ENCODE measurements at regions not wholly inside any gene's neighbourhood (a gene's known extent, or its start where the extent isn't known, plus 50 kb on each side); places are given as distances from the start of the nearest gene placed in this dataset.

DNA sequence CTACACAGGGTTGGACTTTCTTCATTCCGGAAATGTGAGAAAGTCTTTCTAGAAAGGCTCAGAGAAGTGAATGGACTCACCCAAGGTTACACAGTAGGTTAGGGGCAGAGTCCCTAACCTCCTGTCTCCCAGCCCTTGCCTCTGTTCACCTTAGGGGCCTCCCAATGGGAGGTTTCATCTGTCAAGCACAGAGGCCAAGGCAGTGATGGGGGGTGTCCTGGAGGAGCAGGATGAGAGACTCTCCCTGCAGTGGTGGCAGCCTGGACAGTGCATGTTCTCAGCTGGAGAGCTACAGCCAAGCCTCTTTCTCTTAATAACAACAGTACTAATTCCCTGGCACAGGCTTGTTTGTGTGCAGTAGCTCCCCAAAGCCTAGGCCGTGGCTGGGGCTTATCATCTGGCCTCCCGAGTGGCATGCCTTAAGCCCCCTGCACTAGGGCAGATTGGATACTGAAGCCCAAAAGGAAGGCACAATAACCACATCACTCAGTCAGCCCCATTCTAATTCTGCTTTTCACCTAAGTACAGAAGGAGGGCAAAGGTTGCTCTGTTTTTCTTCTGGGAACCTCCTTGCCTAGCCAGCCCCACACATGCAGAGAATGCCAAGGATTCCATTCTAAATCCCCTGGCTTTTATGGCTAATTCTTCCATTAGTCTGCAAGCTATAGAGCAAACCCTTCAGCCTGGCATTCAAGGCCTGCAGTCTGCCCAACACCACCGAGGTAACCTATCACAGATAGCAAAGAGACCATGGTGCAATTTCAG lies 50.2 kb upstream of the XPA start:
- H3K4me3 ChIP-seq (ENCODE audit: low read depth, low read length) = no peak overlapping the region
- DNase-seq (ENCODE audit: low read depth) = peak; percentile 62
- TF ChIP-seq, protein P1, sequence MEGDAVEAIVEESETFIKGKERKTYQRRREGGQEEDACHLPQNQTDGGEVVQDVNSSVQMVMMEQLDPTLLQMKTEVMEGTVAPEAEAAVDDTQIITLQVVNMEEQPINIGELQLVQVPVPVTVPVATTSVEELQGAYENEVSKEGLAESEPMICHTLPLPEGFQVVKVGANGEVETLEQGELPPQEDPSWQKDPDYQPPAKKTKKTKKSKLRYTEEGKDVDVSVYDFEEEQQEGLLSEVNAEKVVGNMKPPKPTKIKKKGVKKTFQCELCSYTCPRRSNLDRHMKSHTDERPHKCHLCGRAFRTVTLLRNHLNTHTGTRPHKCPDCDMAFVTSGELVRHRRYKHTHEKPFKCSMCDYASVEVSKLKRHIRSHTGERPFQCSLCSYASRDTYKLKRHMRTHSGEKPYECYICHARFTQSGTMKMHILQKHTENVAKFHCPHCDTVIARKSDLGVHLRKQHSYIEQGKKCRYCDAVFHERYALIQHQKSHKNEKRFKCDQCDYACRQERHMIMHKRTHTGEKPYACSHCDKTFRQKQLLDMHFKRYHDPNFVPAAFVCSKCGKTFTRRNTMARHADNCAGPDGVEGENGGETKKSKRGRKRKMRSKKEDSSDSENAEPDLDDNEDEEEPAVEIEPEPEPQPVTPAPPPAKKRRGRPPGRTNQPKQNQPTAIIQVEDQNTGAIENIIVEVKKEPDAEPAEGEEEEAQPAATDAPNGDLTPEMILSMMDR (IDR thresholded peaks at IDR 0.05; ENCODE audit: insufficient read depth, low read depth, low read length) = no peak

DNA sequence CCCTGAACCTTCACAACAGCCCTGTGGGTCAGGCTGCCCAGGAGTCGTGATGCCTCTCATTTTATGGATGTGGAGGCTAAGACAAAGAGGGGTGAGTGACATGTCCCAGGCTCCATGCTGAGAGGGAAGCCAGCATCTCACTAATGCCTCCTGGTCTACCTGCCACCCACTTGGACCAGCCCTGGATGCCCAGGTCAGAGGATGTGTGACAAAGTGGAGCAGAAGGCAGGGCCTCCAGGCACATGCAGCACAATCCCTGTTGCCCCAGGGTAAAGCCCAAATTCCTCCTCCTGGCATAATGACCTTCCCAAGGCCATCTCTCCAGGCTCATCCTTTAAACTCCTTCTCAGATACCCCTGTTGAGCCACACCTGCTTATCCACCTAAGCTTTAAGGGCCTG lies 51.4 kb upstream of the XPA start:
- no peak overlapping the region for H3K4me3 ChIP-seq (ENCODE audit: low read depth, low read length)
- TF ChIP-seq, protein P1 (IDR thresholded peaks at IDR 0.05; ENCODE audit: insufficient read depth, low read depth, low read length) = no peak
- no peak for DNase-seq (ENCODE audit: low read depth)

GRCh38 chr9:97749928-97750327 lies 52.8 kb upstream of the XPA start:
- TF ChIP-seq, protein P1 (IDR thresholded peaks at IDR 0.05; ENCODE audit: insufficient read depth, low read depth, low read length) = no peak
- no peak overlapping the region for H3K4me3 ChIP-seq (ENCODE audit: low read depth, low read length)
- DNase-seq (ENCODE audit: low read depth) = no peak

DNA sequence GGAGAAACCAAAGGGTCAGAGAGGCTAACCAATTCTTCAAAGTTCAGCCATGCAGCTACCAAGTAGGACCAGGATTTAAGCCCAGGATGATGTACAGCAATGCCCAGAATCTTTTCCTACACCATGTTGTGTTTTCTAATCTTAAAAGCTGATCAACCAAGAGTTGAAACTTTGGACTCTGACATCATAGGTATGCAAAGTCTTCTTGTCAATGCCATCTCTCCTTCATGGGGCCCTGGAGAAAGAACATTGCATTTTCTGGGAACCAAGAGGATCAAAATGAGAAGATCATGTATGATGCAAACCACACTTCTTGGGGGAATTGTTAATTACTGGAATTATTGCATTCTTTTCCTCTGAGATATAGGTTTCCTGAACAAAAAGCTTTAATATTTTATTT lies 54.4 kb upstream of the XPA start:
- DNase-seq (ENCODE audit: low read depth) = no peak
- H3K4me3 ChIP-seq (ENCODE audit: low read depth, low read length) = no peak overlapping the region
- TF ChIP-seq, protein P1 (IDR thresholded peaks at IDR 0.05; ENCODE audit: insufficient read depth, low read depth, low read length) = no peak

GRCh38 chr9:97752274-97752673 lies 55.1 kb upstream of the XPA start:
- no peak for DNase-seq (ENCODE audit: low read depth)
- TF ChIP-seq, protein P1 (IDR thresholded peaks at IDR 0.05; ENCODE audit: insufficient read depth, low read depth, low read length) = no peak
- no peak overlapping the region for H3K4me3 ChIP-seq (ENCODE audit: low read depth, low read length)

DNA sequence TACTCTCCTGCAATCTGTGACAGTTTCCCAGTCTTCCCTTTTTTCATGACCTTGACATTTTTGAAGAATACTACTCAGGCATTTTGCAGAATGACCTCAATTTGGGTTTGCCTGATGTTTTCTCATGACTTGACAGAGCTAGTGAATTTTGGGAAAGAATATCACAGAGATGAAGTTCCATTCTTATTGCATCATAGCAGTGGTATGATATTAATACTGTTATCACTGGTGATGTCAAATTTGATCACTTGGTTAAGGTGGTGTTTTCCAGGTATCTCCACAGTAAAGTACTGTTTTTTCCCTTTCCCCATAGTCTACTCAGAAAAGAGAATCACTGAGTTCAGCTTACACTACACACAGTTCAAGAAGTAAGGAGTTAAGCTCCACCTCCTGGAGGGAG lies 56.2 kb upstream of the XPA start:
- DNase-seq (ENCODE audit: low read depth) = no peak
- TF ChIP-seq, protein P1 (IDR thresholded peaks at IDR 0.05; ENCODE audit: insufficient read depth, low read depth, low read length) = no peak

GRCh38 chr9:97753975-97754374 lies 56.8 kb upstream of the XPA start:
- H3K4me3 ChIP-seq (ENCODE audit: low read depth, low read length) = no peak overlapping the region
- TF ChIP-seq, protein P1 (IDR thresholded peaks at IDR 0.05; ENCODE audit: insufficient read depth, low read depth, low read length) = no peak
- no peak for DNase-seq (ENCODE audit: low read depth)

More for the DNA sequence above, 56.2 kb upstream of the XPA start:
- no peak overlapping the region for H3K4me3 ChIP-seq (ENCODE audit: low read depth, low read length)

All from fibroblast of villous mesenchyme (primary cell).